Mesothelial cell of epicardium (in vitro differentiated cells): ENCODE measurements at regions not wholly inside any gene's neighbourhood (a gene's known extent, or its start where the extent isn't known, plus 50 kb on each side); places are given as distances from the start of the nearest gene placed in this dataset.

ENCODE experiments used
- DNase-seq, 2 experiments: peaks; one replicate each; pipeline ENCODE4 v3.0.0; 2021; ENCODE audit warnings: low spot score in 2 of 2; ENCODE audit not compliant: unreplicated experiment in 2 of 2
- H3K27ac Mint-ChIP-seq: 2 replicates; pipeline ENCODE4 v1.8.0; 2021; ENCODE audit warnings: mixed read lengths
- H3K27me3 Mint-ChIP-seq: 2 replicates; pipeline ENCODE4 v1.8.0; 2021; ENCODE audit warnings: low read depth, mixed read lengths
- H3K36me3 Mint-ChIP-seq: 2 replicates; pipeline ENCODE4 v1.8.0; 2021; ENCODE audit warnings: mixed read lengths
- H3K4me1 Mint-ChIP-seq: 2 replicates; pipeline ENCODE4 v1.8.0; 2021; ENCODE audit warnings: mixed read lengths
- H3K4me3 Mint-ChIP-seq: 2 replicates; pipeline ENCODE4 v1.8.0; 2021; ENCODE audit warnings: mild to moderate bottlenecking, moderate library complexity, mixed read lengths
- H3K9me3 Mint-ChIP-seq: 2 replicates; pipeline ENCODE4 v1.8.0; 2021; ENCODE audit warnings: mixed read lengths
- TF ChIP-seq, protein P1 (sequence below): fragments of 200-600 bp; sonication (generic); IDR thresholded peaks from one replicate; pipeline ENCODE4 v1.5.0; 2021; ENCODE audit warnings: antibody characterized with exemption; ENCODE audit not compliant: unreplicated experiment

DNA sequence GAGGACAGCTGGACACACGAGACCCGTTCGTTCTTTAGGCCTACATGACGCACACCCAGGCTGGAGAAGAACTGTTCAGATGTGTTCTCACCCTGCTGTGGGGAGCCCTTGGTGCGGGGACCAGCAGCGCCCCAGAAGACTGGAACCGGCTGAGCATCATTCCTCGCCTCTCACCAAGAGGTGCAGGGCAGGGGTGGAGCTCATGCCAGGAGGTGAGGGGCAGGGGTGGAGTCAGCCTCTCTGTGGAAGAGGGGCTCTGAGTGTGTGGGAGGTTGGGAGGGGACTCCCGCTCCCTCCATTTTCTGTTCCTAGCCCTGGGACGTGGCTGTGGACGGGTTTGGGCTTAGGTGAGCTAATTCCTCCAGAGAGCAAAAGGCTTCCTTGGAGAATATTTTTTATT is 66.0 kb upstream of the SHH start:
- Mint-ChIP-seq H3K4me3 (no peak overlapping the region), H3K4me1 (no peaks in the 10 kb centered on the region), H3K27ac (no peak overlapping the region), H3K27me3 (peaks cover 8% of the 10 kb centered on the region), H3K9me3 (no peaks in the 10 kb centered on the region), H3K36me3 (no peaks in the 10 kb centered on the region)
- no peak for DNase-seq
- TF ChIP-seq, protein P1, sequence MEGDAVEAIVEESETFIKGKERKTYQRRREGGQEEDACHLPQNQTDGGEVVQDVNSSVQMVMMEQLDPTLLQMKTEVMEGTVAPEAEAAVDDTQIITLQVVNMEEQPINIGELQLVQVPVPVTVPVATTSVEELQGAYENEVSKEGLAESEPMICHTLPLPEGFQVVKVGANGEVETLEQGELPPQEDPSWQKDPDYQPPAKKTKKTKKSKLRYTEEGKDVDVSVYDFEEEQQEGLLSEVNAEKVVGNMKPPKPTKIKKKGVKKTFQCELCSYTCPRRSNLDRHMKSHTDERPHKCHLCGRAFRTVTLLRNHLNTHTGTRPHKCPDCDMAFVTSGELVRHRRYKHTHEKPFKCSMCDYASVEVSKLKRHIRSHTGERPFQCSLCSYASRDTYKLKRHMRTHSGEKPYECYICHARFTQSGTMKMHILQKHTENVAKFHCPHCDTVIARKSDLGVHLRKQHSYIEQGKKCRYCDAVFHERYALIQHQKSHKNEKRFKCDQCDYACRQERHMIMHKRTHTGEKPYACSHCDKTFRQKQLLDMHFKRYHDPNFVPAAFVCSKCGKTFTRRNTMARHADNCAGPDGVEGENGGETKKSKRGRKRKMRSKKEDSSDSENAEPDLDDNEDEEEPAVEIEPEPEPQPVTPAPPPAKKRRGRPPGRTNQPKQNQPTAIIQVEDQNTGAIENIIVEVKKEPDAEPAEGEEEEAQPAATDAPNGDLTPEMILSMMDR: no peak

DNA sequence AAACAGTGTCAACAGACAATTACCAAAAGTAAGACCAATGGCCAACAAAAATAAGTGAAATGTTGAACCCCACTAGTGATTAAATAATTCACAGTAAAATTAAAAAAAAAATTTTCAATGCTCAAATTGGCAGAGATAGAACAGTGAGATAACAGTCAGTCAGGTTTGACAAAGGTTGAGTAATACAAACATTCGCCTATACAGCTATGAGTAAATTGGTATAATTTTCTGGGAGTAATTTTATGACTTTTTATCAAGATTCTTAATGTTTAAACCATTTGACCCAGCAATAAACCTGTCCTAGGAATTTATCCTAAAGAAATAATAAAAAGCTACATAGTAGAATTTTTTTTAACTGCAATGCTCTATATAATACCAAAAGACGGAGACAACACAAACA is 64.9 kb upstream of the SHH start:
- no peak for DNase-seq
- TF ChIP-seq, protein P1: no peak
- Mint-ChIP-seq H3K36me3 (no peaks in the 10 kb centered on the region), H3K9me3 (no peaks in the 10 kb centered on the region), H3K27ac (no peak overlapping the region), H3K27me3 (peaks cover 14% of the 10 kb centered on the region), H3K4me3 (no peak overlapping the region), H3K4me1 (no peaks in the 10 kb centered on the region)

DNA sequence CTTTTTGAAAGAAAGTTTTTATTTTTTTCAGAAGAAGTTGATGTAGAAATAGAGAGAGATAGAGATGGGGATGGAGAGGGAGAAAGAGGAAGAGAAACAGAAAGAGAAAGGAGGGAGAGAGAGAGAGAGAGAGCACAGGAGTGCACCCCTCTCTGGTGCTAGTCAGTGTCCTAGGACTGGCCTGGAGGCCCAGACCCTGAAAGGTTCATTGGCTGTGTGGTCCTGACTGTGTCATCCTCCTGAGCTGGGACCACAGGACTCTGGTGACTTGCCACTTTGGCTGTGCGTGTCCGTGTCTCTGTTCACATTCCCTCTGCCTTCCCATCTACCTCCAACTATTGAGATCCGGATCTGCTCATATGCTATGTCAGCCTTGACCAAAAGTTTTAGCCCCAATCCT is 62.1 kb upstream of the SHH start:
- peaks cover 25% of the 10 kb centered on the region for H3K27me3 Mint-ChIP-seq
- no peak overlapping the region for H3K27ac Mint-ChIP-seq
- no peak for DNase-seq
- H3K4me1 Mint-ChIP-seq: no peaks in the 10 kb centered on the region
- H3K4me3 Mint-ChIP-seq: no peak overlapping the region
- H3K36me3 Mint-ChIP-seq: no peaks in the 10 kb centered on the region
- TF ChIP-seq, protein P1: no peak
- no peaks in the 10 kb centered on the region for H3K9me3 Mint-ChIP-seq

DNA sequence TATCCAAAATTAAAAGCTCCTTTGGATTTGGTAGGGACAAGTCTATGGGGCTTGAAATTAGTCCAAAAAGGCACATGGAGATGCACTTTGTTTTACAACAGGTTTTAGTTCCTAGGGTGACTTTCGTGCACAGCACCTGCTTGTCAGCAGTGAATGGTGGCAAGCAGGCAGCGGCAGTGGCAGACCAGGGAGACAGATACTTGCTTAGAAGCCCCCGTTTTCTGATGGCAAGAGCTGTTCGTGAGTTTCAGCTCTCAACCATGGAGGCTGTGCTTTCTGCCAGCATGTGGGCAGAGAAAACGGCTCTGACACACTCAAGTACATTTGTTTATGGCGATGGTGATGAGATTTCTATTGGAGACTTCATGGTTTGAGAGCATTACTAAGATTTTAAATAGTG is 61.7 kb upstream of the SHH start:
- TF ChIP-seq, protein P1: no peak
- Mint-ChIP-seq H3K4me1 (no peaks in the 10 kb centered on the region), H3K9me3 (peaks cover under 1% of the 10 kb centered on the region), H3K4me3 (no peak overlapping the region), H3K36me3 (no peaks in the 10 kb centered on the region), H3K27ac (no peak overlapping the region), H3K27me3 (peaks cover 25% of the 10 kb centered on the region)
- no peak for DNase-seq

DNA sequence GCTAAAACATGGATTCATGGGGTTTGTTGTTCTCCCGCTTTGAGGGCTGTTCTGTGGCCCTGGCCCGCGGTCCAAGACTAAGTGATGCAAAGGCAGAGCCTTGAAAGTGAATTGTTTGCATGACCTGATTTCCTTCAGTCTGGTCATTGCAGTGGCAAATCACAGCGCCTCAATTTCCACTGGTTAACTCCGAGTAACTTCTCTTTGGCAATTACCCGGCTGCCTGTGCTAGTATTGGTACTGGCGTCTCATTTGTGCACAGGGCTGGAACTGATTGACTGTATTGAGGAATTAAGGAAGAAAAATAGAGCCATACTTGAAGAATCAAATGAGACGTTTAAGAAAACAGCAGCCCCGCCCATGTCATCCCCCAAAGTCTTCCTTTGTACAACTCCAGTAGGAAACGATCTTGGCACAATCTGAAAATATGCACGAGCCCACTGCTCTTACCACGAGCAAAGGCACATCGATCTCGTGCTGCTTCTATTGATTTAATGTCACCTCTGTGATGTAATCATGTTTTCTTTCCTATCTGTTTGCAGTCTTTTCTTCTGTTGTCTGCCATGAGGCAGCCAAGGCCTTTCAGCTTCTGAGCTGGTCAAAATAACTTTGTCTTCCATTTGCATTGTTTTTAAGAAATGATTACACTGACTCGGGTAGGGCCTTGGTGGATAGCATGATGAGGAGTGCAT is 60.6 kb upstream of the SHH start:
- Mint-ChIP-seq H3K4me1 (no peaks in the 10 kb centered on the region), H3K27ac (no peak overlapping the region), H3K9me3 (peaks cover 5% of the 10 kb centered on the region), H3K36me3 (no peaks in the 10 kb centered on the region), H3K27me3 (peaks cover 25% of the 10 kb centered on the region), H3K4me3 (no peak overlapping the region)
- TF ChIP-seq, protein P1: no peak
- no peak for DNase-seq

DNA sequence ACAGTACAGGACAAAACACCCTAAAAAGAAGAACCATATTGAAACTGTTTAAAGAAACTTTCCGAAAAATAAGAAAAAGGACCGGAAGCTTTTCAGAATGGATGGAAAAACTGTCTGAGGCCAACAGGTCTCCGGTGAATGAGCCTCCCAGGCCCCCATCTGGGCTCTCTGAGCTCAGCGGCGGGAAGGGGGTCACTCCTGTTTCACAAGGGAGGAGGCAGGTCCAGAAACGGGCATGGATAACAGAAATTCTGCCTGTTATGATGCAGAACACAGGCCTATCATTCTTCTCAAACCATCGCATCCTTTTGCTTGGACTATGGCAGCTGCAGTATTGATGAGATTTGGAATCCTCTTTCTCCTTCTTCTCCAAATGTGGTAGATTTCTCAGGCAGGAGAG is 58.9 kb upstream of the SHH start:
- Mint-ChIP-seq H3K27me3 (peaks cover 37% of the 10 kb centered on the region), H3K27ac (no peak overlapping the region), H3K4me1 (no peaks in the 10 kb centered on the region), H3K36me3 (no peaks in the 10 kb centered on the region), H3K9me3 (peaks cover 5% of the 10 kb centered on the region), H3K4me3 (no peak overlapping the region)
- TF ChIP-seq, protein P1: no peak
- no peak for DNase-seq
